ENCODE measurements at regions not wholly inside any gene's neighbourhood (a gene's known extent, or its start where the extent isn't known, plus 50 kb on each side); places are given as distances from the start of the nearest gene placed in this dataset.

DNA sequence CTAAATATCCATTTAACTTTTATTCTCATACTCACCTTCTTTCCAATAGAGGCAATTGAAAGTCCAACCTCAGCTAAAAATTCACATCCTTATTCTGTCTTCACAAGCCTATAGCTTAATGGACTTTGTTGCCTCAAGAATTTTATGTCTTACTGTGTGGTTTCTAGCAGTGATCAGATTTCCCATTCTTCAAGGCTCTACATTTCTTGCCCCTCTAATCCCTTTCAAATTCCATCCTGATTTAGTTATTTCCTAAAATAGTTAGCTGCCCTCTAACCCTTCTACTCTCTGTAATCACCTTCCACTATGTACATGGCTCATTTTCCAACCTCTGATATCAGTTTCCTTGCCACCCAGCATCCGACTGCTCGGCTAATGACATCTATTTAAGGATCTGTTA is 204.1 kb upstream of the CENPE start:
- no peak for TF ChIP-seq EZH2 (IDR thresholded peaks at IDR 0.05)
- TF ChIP-seq, protein P1, sequence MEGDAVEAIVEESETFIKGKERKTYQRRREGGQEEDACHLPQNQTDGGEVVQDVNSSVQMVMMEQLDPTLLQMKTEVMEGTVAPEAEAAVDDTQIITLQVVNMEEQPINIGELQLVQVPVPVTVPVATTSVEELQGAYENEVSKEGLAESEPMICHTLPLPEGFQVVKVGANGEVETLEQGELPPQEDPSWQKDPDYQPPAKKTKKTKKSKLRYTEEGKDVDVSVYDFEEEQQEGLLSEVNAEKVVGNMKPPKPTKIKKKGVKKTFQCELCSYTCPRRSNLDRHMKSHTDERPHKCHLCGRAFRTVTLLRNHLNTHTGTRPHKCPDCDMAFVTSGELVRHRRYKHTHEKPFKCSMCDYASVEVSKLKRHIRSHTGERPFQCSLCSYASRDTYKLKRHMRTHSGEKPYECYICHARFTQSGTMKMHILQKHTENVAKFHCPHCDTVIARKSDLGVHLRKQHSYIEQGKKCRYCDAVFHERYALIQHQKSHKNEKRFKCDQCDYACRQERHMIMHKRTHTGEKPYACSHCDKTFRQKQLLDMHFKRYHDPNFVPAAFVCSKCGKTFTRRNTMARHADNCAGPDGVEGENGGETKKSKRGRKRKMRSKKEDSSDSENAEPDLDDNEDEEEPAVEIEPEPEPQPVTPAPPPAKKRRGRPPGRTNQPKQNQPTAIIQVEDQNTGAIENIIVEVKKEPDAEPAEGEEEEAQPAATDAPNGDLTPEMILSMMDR (IDR thresholded peaks at IDR 0.05), result no peak

Measured in neural progenitor cell (in vitro differentiated cells).